ENCODE measurements at regions not wholly inside any gene's neighbourhood (a gene's known extent, or its start where the extent isn't known, plus 50 kb on each side); places are given as distances from the start of the nearest gene placed in this dataset.

DNA sequence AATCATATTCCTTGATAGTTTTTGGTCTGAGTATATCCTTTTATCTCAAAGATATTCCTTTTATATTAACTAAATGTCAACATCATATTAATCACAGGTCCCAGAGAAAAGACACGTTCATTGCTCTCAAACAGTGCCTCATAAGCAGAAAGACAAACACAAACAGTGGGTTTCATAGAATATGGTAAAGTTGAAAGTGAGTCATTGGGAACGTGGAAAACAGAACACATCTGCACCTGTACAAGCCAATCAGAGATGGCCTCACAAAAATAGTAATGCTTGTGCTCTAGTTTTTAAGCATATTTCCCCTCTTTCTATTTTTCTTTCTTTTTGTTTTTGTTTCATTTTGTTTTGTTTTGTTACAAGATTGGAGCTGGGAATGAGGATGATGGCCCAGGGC lies 328.4 kb upstream of the MAP2 start:
- POLR2A ChIA-PET (ENCODE audit: unreplicated experiment): no interaction called here
- no peaks in the 10 kb centered on the region for H3K9me2 ChIP-seq (ENCODE audit: insufficient read depth)
- H3K79me2 ChIP-seq (ENCODE audit: low read depth): no peaks in the 10 kb centered on the region
- H2AFZ ChIP-seq: no peak overlapping the region
- TF ChIP-seq, protein P1, sequence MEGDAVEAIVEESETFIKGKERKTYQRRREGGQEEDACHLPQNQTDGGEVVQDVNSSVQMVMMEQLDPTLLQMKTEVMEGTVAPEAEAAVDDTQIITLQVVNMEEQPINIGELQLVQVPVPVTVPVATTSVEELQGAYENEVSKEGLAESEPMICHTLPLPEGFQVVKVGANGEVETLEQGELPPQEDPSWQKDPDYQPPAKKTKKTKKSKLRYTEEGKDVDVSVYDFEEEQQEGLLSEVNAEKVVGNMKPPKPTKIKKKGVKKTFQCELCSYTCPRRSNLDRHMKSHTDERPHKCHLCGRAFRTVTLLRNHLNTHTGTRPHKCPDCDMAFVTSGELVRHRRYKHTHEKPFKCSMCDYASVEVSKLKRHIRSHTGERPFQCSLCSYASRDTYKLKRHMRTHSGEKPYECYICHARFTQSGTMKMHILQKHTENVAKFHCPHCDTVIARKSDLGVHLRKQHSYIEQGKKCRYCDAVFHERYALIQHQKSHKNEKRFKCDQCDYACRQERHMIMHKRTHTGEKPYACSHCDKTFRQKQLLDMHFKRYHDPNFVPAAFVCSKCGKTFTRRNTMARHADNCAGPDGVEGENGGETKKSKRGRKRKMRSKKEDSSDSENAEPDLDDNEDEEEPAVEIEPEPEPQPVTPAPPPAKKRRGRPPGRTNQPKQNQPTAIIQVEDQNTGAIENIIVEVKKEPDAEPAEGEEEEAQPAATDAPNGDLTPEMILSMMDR (conservative IDR thresholded peaks at IDR 0.05): no peak
- no peak for TF ChIP-seq EZH2 (IDR thresholded peaks at IDR 0.05; ENCODE audit: low read depth)
- CTCF ChIA-PET: no interaction called here
- H4K20me1 ChIP-seq (ENCODE audit: insufficient read depth): no peaks in the 10 kb centered on the region
- no peaks in the 10 kb centered on the region for H3K4me1 ChIP-seq (replicated peaks; ENCODE audit: insufficient read depth)
- no peaks in the 10 kb centered on the region for H3K27me3 ChIP-seq (ENCODE audit: insufficient read depth, low read depth)
- H3K4me3 ChIP-seq: no peak overlapping the region
- H3K27ac ChIP-seq: no peak overlapping the region
- no peaks in the 10 kb centered on the region for H3K36me3 ChIP-seq (ENCODE audit: low read depth)
- no TSS peak for BruUV-seq (replicated peaks)
- DNase-seq: no peak
- intact Hi-C loops (cut with micrococcal nuclease; ENCODE audit: unreplicated experiment): no loop called here
- H3K4me2 ChIP-seq: no peak overlapping the region
- H3F3A ChIP-seq (ENCODE audit: insufficient read depth, low read depth): no peaks in the 10 kb centered on the region
- H3K9me3 ChIP-seq (ENCODE audit: insufficient read depth, low read depth): no peaks in the 10 kb centered on the region

DNA sequence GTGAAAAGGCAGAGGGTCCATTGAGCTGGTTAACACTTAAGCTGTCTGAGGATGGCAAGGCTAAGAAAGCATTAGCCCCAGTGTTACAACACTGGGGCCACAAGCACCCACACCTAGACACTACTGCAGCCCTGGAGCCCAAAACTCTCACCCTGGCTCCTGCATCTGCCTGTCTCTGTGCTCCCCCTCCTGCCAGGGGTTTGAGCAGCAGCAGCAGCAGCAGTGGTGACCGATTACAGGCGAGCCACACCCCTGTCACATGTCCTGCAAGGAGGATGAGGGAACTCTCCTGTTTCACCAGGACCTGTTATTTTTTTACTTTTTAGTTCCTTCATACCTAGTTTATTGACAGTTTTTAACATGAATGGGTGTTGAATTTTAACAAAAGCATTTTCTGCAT lies 326.7 kb upstream of the MAP2 start:
- POLR2A ChIA-PET (ENCODE audit: unreplicated experiment): no interaction called here
- H3K36me3 ChIP-seq (ENCODE audit: low read depth): no peaks in the 10 kb centered on the region
- no peak for TF ChIP-seq EZH2 (IDR thresholded peaks at IDR 0.05; ENCODE audit: low read depth)
- TF ChIP-seq, protein P1 (conservative IDR thresholded peaks at IDR 0.05): no peak

DNA sequence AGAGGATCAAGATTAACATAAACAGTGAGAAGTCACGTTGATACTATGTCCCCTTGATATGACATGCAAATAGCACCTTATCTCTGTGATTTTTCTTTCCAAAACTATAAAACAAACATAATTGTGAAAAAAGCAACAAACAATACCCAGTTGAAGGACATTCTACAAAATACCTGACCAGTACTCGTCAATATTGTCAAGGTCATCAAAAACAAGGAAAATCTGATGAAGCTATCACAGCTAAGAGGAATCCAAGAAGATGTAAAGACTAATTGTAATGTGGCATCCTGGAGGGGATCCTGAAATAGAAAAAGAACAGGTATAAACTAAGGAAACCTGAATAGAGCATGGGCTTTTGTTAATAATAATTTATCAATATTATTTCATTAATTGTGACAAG lies 321.5 kb upstream of the MAP2 start:
- H3K4me2 ChIP-seq: no peak overlapping the region
- CTCF ChIA-PET: no interaction called here
- H4K20me1 ChIP-seq (ENCODE audit: insufficient read depth): no peaks in the 10 kb centered on the region
- no peaks in the 10 kb centered on the region for H3K27me3 ChIP-seq (ENCODE audit: insufficient read depth, low read depth)
- H3K9me2 ChIP-seq (ENCODE audit: insufficient read depth): no peaks in the 10 kb centered on the region
- TF ChIP-seq EZH2 (IDR thresholded peaks at IDR 0.05; ENCODE audit: low read depth): no peak
- TF ChIP-seq, protein P1 (conservative IDR thresholded peaks at IDR 0.05): no peak
- H3K9me3 ChIP-seq (ENCODE audit: insufficient read depth, low read depth): no peaks in the 10 kb centered on the region
- intact Hi-C loops (cut with micrococcal nuclease; ENCODE audit: unreplicated experiment): no loop called here
- H3K79me2 ChIP-seq (ENCODE audit: low read depth): no peaks in the 10 kb centered on the region
- H3F3A ChIP-seq (ENCODE audit: insufficient read depth, low read depth): no peaks in the 10 kb centered on the region
- no peak overlapping the region for H3K27ac ChIP-seq
- POLR2A ChIA-PET (ENCODE audit: unreplicated experiment): no interaction called here
- H3K4me1 ChIP-seq (replicated peaks; ENCODE audit: insufficient read depth): no peaks in the 10 kb centered on the region
- H3K36me3 ChIP-seq (ENCODE audit: low read depth): no peaks in the 10 kb centered on the region
- no TSS peak for BruUV-seq (replicated peaks)
- H3K4me3 ChIP-seq: no peak overlapping the region
- no peak for DNase-seq
- H2AFZ ChIP-seq: no peak overlapping the region

More for the DNA sequence above, 326.7 kb upstream of the MAP2 start:
- no peaks in the 10 kb centered on the region for H3K27me3 ChIP-seq (ENCODE audit: insufficient read depth, low read depth)
- H3K9me3 ChIP-seq (ENCODE audit: insufficient read depth, low read depth): no peaks in the 10 kb centered on the region
- no peak overlapping the region for H3K4me3 ChIP-seq
- intact Hi-C loops (cut with micrococcal nuclease; ENCODE audit: unreplicated experiment): no loop called here
- no peaks in the 10 kb centered on the region for H3K9me2 ChIP-seq (ENCODE audit: insufficient read depth)
- no TSS peak for BruUV-seq (replicated peaks)
- H3K4me2 ChIP-seq: no peak overlapping the region
- CTCF ChIA-PET: no interaction called here
- no peaks in the 10 kb centered on the region for H3K4me1 ChIP-seq (replicated peaks; ENCODE audit: insufficient read depth)
- no peak overlapping the region for H3K27ac ChIP-seq
- no peaks in the 10 kb centered on the region for H3F3A ChIP-seq (ENCODE audit: insufficient read depth, low read depth)
- H2AFZ ChIP-seq: no peak overlapping the region
- no peak for DNase-seq
- no peaks in the 10 kb centered on the region for H3K79me2 ChIP-seq (ENCODE audit: low read depth)
- H4K20me1 ChIP-seq (ENCODE audit: insufficient read depth): no peaks in the 10 kb centered on the region
